ENCODE measurements at regions not wholly inside any gene's neighbourhood (a gene's known extent, or its start where the extent isn't known, plus 50 kb on each side); places are given as distances from the start of the nearest gene placed in this dataset.

DNA sequence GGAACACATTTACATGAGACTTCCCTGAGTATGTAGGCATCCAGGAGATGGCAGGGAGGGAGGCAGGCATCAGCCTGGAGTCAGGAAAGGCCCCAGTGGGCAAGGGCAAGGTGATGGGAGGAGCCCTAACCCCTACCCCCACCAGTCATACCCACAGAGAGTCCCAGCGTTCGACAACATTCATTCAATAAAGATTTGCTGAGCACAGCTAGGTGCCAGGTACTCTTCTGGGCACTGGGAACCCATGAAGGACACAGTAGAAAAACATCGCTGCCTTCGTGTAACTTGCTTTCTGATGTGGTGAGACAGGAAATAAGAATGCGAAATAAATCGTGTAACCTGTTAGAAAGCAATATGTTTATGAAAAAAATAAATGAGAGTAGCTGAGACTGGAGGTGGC is 77.3 kb upstream of the GADD45A start:
- ATAC-seq (no peak), DNase-seq (no peak)
- no peaks in the 10 kb centered on the region for H3K9me3 ChIP-seq
- H3K4me3 ChIP-seq: no peak overlapping the region
- TF ChIP-seq, protein P1, sequence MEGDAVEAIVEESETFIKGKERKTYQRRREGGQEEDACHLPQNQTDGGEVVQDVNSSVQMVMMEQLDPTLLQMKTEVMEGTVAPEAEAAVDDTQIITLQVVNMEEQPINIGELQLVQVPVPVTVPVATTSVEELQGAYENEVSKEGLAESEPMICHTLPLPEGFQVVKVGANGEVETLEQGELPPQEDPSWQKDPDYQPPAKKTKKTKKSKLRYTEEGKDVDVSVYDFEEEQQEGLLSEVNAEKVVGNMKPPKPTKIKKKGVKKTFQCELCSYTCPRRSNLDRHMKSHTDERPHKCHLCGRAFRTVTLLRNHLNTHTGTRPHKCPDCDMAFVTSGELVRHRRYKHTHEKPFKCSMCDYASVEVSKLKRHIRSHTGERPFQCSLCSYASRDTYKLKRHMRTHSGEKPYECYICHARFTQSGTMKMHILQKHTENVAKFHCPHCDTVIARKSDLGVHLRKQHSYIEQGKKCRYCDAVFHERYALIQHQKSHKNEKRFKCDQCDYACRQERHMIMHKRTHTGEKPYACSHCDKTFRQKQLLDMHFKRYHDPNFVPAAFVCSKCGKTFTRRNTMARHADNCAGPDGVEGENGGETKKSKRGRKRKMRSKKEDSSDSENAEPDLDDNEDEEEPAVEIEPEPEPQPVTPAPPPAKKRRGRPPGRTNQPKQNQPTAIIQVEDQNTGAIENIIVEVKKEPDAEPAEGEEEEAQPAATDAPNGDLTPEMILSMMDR (IDR thresholded peaks at IDR 0.05): no peak
- no peaks in the 10 kb centered on the region for H3K36me3 ChIP-seq
- no peak overlapping the region for H3K27ac ChIP-seq
- intact Hi-C loops (cut with DNase I): no loop called here
- H3K27me3 ChIP-seq (ENCODE audit: low read depth): no peaks in the 10 kb centered on the region
- H3K4me1 ChIP-seq: no peaks in the 10 kb centered on the region

DNA sequence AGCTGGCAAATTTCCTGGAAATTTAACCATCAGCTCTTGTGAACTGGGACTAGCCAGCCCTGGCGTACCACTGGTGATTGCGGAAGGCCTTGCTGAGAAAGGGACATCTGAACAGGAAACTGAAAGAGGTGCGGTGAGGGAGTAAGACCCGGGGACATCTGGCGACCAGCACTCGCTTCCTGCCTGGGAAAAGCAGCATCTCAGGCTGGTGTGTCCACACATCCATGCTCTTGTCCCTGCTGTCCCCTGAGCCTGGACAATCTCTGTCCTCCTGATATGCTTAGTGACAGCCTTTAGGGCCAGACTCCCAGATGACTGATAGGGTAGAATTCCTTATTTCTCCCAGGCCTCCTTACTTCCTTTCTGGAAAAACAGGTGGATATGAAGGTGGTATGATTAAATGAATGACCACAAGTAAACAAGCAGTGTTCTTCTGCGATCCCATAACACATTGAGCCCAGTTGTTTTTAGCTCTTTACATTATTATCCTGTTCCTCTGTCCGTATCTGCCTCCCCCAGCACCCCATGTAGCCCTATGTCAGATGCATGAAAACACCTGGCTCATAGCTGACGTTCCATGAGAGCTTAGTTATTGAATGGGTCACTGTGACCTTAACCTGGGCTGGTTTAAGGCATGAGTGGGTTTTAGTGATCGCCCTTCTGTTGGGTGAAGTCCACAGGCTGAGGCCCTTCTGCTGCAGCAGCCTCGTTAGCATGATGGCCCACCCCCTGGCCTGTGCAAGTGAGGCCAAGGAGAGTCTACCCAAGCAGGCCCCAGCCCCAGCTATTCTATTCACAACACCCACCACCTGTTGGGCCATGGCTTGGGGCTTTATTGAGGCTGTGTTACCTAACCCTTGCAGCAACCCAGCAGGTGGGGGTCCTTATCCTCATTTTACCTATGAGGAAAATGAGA is 76.1 kb upstream of the GADD45A start:
- DNase-seq: no peak
- Histone ChIP-seq H3K27me3 (ENCODE audit: low read depth) (no peaks in the 10 kb centered on the region), H3K4me1 (peaks cover 6% of the 10 kb centered on the region), H3K9me3 (no peaks in the 10 kb centered on the region), H3K36me3 (no peaks in the 10 kb centered on the region), H3K4me3 (no peak overlapping the region), H3K27ac (no peak overlapping the region)
- intact Hi-C loops (cut with DNase I): no loop called here
- no peak for ATAC-seq
- TF ChIP-seq, protein P1 (IDR thresholded peaks at IDR 0.05): no peak

DNA sequence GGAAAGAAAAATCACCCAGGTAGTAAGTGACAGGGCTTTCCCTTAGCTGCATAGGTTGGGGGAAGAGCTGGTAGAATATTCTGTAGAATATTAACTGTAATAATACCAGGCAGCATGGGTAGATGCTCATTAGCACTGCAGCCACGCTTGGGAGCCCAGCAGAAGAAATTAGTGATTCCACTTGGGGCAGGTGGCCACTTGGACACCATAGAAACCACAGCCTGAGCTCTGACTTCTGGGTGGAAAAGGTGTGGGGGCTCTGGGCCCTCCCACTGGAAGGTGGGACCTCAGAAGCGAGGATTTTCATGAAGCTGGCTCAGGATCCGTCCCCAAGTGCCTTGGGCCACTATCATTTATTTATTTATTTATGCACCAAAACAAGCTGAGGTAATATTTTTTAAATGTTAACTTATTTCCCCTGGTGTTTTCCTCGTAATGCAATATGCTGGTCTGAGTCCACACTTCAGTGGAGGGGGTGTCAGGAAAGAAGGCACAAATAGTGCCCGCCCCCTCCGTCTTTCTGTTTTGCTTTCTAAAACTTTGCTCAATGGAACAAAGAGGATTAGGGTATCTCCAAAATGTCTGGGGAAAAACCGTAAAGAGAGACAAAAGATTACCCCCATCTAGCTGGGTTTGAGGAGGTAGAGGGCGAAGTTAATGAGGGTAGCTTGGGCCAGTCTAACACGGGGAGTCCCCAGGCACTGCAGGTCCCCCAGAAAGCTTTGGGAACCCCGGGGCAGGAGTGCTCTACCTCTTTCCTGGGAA is 75.2 kb upstream of the GADD45A start:
- intact Hi-C loops (cut with DNase I): no loop called here
- H3K27ac ChIP-seq: no peak overlapping the region
- H3K4me3 ChIP-seq: no peak overlapping the region
- TF ChIP-seq, protein P1 (IDR thresholded peaks at IDR 0.05): no peak
- H3K36me3 ChIP-seq: no peaks in the 10 kb centered on the region
- peaks cover 6% of the 10 kb centered on the region for H3K4me1 ChIP-seq
- no peaks in the 10 kb centered on the region for H3K9me3 ChIP-seq
- H3K27me3 ChIP-seq (ENCODE audit: low read depth): no peaks in the 10 kb centered on the region
- DNase-seq: no peak
- ATAC-seq: no peak

DNA sequence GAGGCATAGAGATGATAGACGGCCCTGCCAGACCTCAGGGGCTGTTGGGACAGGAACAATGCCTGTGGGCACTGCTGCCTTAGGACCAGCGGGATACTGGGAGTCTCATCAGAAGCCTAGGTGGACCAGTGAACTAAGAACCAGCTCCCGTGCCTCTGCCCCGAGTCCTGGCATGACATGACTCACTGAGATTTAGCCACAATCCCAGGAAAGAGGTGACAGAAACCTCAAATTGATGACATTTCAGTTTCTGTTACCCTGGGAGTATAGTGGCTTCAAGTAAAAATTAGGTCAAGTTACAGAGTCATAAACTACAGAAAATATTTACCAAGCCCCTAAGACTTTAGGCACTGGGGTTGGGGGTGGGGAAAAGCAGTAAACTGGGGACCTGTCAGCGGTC is 74.6 kb upstream of the GADD45A start:
- TF ChIP-seq, protein P1 (IDR thresholded peaks at IDR 0.05): no peak
- intact Hi-C loops (cut with DNase I): no loop called here
- H3K4me3 ChIP-seq: no peak overlapping the region
- DNase-seq (no peak), ATAC-seq (no peak)
- no peaks in the 10 kb centered on the region for H3K27me3 ChIP-seq (ENCODE audit: low read depth)
- no peaks in the 10 kb centered on the region for H3K9me3 ChIP-seq
- peaks cover 6% of the 10 kb centered on the region for H3K4me1 ChIP-seq
- no peaks in the 10 kb centered on the region for H3K36me3 ChIP-seq
- no peak overlapping the region for H3K27ac ChIP-seq

DNA sequence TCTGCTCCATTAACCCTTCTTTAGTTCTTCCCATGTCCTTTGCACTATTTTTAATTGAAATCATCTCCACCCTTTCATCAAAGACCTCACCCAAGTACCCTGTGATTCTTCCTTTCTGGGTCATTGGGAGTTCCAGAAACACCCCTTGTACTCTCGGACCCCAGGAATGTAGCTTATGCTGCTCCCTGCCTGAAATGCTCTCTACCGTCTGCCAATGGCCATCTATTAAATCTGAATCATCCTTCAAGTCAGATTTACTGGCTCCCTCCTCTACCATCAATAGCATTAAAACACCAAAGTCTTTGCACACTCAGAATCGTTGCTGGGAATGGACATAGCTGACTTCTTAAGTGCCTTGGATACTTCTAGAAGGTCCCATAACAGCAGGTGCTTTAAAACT is 73.2 kb upstream of the GADD45A start:
- ATAC-seq (no peak), DNase-seq (no peak)
- TF ChIP-seq, protein P1 (IDR thresholded peaks at IDR 0.05): no peak
- Histone ChIP-seq H3K4me1 (peaks cover 6% of the 10 kb centered on the region), H3K27ac (no peak overlapping the region), H3K9me3 (no peaks in the 10 kb centered on the region), H3K4me3 (no peak overlapping the region), H3K36me3 (no peaks in the 10 kb centered on the region), H3K27me3 (ENCODE audit: low read depth) (no peaks in the 10 kb centered on the region)
- intact Hi-C loops (cut with DNase I): no loop called here

Data from lower lobe of right lung (tissue), 2 donors.